OCI-LY3 (cell line): ENCODE measurements at regions not wholly inside any gene's neighbourhood (a gene's known extent, or its start where the extent isn't known, plus 50 kb on each side); places are given as distances from the start of the nearest gene placed in this dataset.
"Not testable (repeated sequence)": the region's sequence is repeated elsewhere in the genome, so short reads cannot be mapped to it uniquely, and the experiment has no call there.

Experiments
- H2AFZ ChIP-seq: fragments of 200-600, 300-600 bp; shearing (Covaris generic); 2 replicates; pipeline ENCODE4 v1.6.0; 2014; ENCODE audit warnings: antibody characterized with exemption, low read depth, low read length
- H3K27ac ChIP-seq: fragments of 200-600, 300-600 bp; sonication (generic); 2 replicates; pipeline ENCODE4 v1.5.1; 2014; ENCODE audit warnings: mild to moderate bottlenecking, low read length, moderate library complexity, mixed read lengths
- H3K27me3 ChIP-seq: fragments of 200-600, 300-600 bp; sonication (generic); 2 replicates; pipeline ENCODE4 v1.6.1; 2014; ENCODE audit warnings: low read depth, low read length, mixed read lengths
- H3K36me3 ChIP-seq: fragments of 200-600, 300-600 bp; sonication (generic); replicated peaks from 2 replicates; pipeline ENCODE3; 2014; ENCODE audit warnings: low read depth, low read length, mixed read lengths
- H3K4me1 ChIP-seq: fragments of 300-600, 200-600 bp; sonication (generic); 2 replicates; pipeline ENCODE4 v1.6.1; 2014; ENCODE audit warnings: low read length, mixed read lengths
- H3K4me2 ChIP-seq: fragments of 200-600, 300-600 bp; sonication (generic); 2 replicates; pipeline ENCODE4 v1.6.1; 2014; ENCODE audit warnings: low read length, mixed read lengths
- H3K4me3 ChIP-seq: fragments of 300-600, 200-600 bp; sonication (generic); 2 replicates; pipeline ENCODE4 v1.5.1; 2014; ENCODE audit warnings: antibody characterized with exemption, mild to moderate bottlenecking, low read length, moderate library complexity
- H3K79me2 ChIP-seq: fragments of 300-600, 200-600 bp; shearing (Covaris generic); 2 replicates; pipeline ENCODE4 v1.6.1; 2014; ENCODE audit warnings: mild to moderate bottlenecking, low read length, mixed read lengths
- H3K9ac ChIP-seq: fragments of 300-600, 200-600 bp; shearing (Covaris generic); 2 replicates; pipeline ENCODE4 v1.6.0; 2014; ENCODE audit warnings: mild to moderate bottlenecking, low read length, moderate library complexity
- H3K9me3 ChIP-seq: fragments of 200-600, 300-600 bp; shearing (Covaris generic); 2 replicates; pipeline ENCODE4 v1.6.1; 2014; ENCODE audit warnings: low read length, mixed read lengths; ENCODE audit not compliant: insufficient read depth
- H4K20me1 ChIP-seq: fragments of 200-600, 300-600 bp; sonication (generic); 2 replicates; pipeline ENCODE4 v1.6.1; 2016; ENCODE audit warnings: low read length, mixed read lengths; ENCODE audit not compliant: insufficient read depth
- CTCF ChIP-seq: fragments of 200-600, 300-600 bp; sonication (generic); IDR thresholded peaks from 2 replicates; pipeline ENCODE4 v1.5.1; 2014; ENCODE audit warnings: antibody characterized with exemption, low read length, low read depth
- EZH2phosphoT487 ChIP-seq: fragments of 200-600 bp; shearing (Covaris generic); IDR thresholded peaks from 2 replicates; pipeline ENCODE4 v1.6.1; 2018; ENCODE audit warnings: antibody characterized with exemption, mixed run types, low read depth

- Histone ChIP-seq H3K36me3 (no peaks in the 10 kb centered on the region), H3K27me3 (no peaks in the 10 kb centered on the region), H3K4me1 (peaks cover 13% of the 10 kb centered on the region), H3K4me3 (no peak overlapping the region), H3K9ac (no peak overlapping the region), H3K27ac (no peak overlapping the region), H3K79me2 (no peaks in the 10 kb centered on the region), H2AFZ (no peak overlapping the region), H4K20me1 (no peaks in the 10 kb centered on the region), H3K4me2 (no peak overlapping the region), H3K9me3 (no peaks in the 10 kb centered on the region)
- TF ChIP-seq EZH2phosphoT487 = no peak
- TF ChIP-seq CTCF = no peak
Observed at GRCh38 chr3:26932752-26933151, 310.2 kb downstream of the LRRC3B start.

GRCh38 chr3:26945480-26945879 is 322.9 kb downstream of the LRRC3B start:
- not testable (repeated sequence) for H3K9me3 ChIP-seq, H3K36me3 ChIP-seq, H3K27ac ChIP-seq, H3K4me1 ChIP-seq, H4K20me1 ChIP-seq, H3K27me3 ChIP-seq, H3K4me3 ChIP-seq, H3K4me2 ChIP-seq, H3K9ac ChIP-seq, H2AFZ ChIP-seq, H3K79me2 ChIP-seq

GRCh38 chr3:26960382-26960781 is 337.8 kb downstream of the LRRC3B start:
- H3K79me2 ChIP-seq = no peaks in the 10 kb centered on the region
- no peak overlapping the region for H2AFZ ChIP-seq
- no peaks in the 10 kb centered on the region for H3K9me3 ChIP-seq
- TF ChIP-seq EZH2phosphoT487 = no peak
- no peak for TF ChIP-seq CTCF
- peak overlapping the region; percentile 3; the same call in 1 of the 2 replicates for H3K4me2 ChIP-seq
- H3K27me3 ChIP-seq = no peaks in the 10 kb centered on the region
- H3K36me3 ChIP-seq = no peaks in the 10 kb centered on the region
- peak overlapping the region; percentile 7; the same call in 1 of the 2 replicates for H3K27ac ChIP-seq
- H4K20me1 ChIP-seq = no peaks in the 10 kb centered on the region
- no peak overlapping the region for H3K9ac ChIP-seq
- no peak overlapping the region for H3K4me3 ChIP-seq
- H3K4me1 ChIP-seq = peaks cover 34% of the 10 kb centered on the region

GRCh38 chr3:26962492-26963360 is 340.2 kb downstream of the LRRC3B start:
- Histone ChIP-seq H3K36me3 (no peaks in the 10 kb centered on the region), H4K20me1 (no peaks in the 10 kb centered on the region), H3K9me3 (no peaks in the 10 kb centered on the region), H3K4me1 (peaks cover 34% of the 10 kb centered on the region), H3K27ac (peak overlapping the region; percentile 79), H2AFZ (peak overlapping the region; percentile 53), H3K4me3 (no peak overlapping the region; the same call in 1 of the 2 replicates), H3K27me3 (no peaks in the 10 kb centered on the region), H3K79me2 (no peaks in the 10 kb centered on the region), H3K4me2 (peak overlapping the region; percentile 49), H3K9ac (peak overlapping the region; percentile 14; the same call in 1 of the 2 replicates)
- no peak for TF ChIP-seq CTCF
- no peak for TF ChIP-seq EZH2phosphoT487
